Endodermal cell (in vitro differentiated cells): ENCODE measurements at regions not wholly inside any gene's neighbourhood (a gene's known extent, or its start where the extent isn't known, plus 50 kb on each side); places are given as distances from the start of the nearest gene placed in this dataset.

Experiments used
- DNase-seq: peaks from one replicate; pipeline ENCODE4 v3.0.0-alpha.2; 2017
- H3K27ac ChIP-seq: 2 replicates; pipeline ENCODE4 v1.5.1; 2013; ENCODE audit warnings: mild to moderate bottlenecking, low read depth, low read length, moderate library complexity
- H3K27me3 ChIP-seq: 2 replicates; pipeline ENCODE4 v1.6.1; 2013; ENCODE audit warnings: mild to moderate bottlenecking, low read length, moderate library complexity; ENCODE audit not compliant: insufficient read depth, control insufficient read depth, poor library complexity, severe bottlenecking
- H3K36me3 ChIP-seq: 2 replicates; pipeline ENCODE4 v1.7.0; 2013; ENCODE audit warnings: mild to moderate bottlenecking, low read length, moderate library complexity; ENCODE audit not compliant: control insufficient read depth, insufficient read depth
- H3K4me1 ChIP-seq: one replicate; pipeline ENCODE4 v1.7.0; 2013; ENCODE audit warnings: low read length; ENCODE audit not compliant: control insufficient read depth, insufficient read depth
- H3K4me3 ChIP-seq: 2 replicates; pipeline ENCODE4 v1.5.1; 2013; ENCODE audit warnings: mild to moderate bottlenecking, low read length, moderate library complexity
- H3K9ac ChIP-seq: 2 replicates; pipeline ENCODE4 v1.6.1; 2013; ENCODE audit warnings: mild to moderate bottlenecking, low read length, moderate library complexity; ENCODE audit not compliant: poor library complexity, severe bottlenecking; ENCODE audit errors: extremely low read depth
- H3K9me3 ChIP-seq: 2 replicates; pipeline ENCODE4 v1.6.1; 2013; ENCODE audit warnings: mild to moderate bottlenecking, low read length, moderate library complexity; ENCODE audit not compliant: control insufficient read depth
- H3K27ac Mint-ChIP-seq: 2 replicates; pipeline ENCODE4 v1.8.0; 2020; ENCODE audit warnings: mixed read lengths
- H3K27me3 Mint-ChIP-seq: 2 replicates; pipeline ENCODE4 v1.8.0; 2021; ENCODE audit warnings: mild to moderate bottlenecking, mixed read lengths; ENCODE audit not compliant: insufficient read depth
- H3K36me3 Mint-ChIP-seq: 2 replicates; pipeline ENCODE4 v1.8.0; 2020; ENCODE audit warnings: low read depth, mixed read lengths
- H3K4me1 Mint-ChIP-seq: 2 replicates; pipeline ENCODE4 v1.8.0; 2020; ENCODE audit warnings: mixed read lengths
- H3K4me3 Mint-ChIP-seq: 2 replicates; pipeline ENCODE4 v1.8.0; 2020; ENCODE audit warnings: mild to moderate bottlenecking, moderate library complexity, mixed read lengths
- H3K9me3 Mint-ChIP-seq: 2 replicates; pipeline ENCODE4 v1.8.0; 2020; ENCODE audit warnings: mild to moderate bottlenecking, mixed read lengths
- WGBS, 2 experiments: methylation state at CpG; one replicate each; pipeline versions ENCODE4 v1.1.5 to v1.1.7; 2013; ENCODE audit warnings: missing lambda C conversion rate in 2 of 2, mixed read lengths in 1 of 2; ENCODE audit not compliant: insufficient coverage in 1 of 2, insufficient read length in 1 of 2; 5-methylcytosine and 5-hydroxymethylcytosine counted together
- TF ChIP-seq, protein P1 (sequence below): fragments of 200-600 bp; sonication (generic); conservative IDR thresholded peaks from 2 replicates; pipeline ENCODE4 v1.5.0; 2021; ENCODE audit warnings: antibody characterized with exemption, mild to moderate bottlenecking

DNA sequence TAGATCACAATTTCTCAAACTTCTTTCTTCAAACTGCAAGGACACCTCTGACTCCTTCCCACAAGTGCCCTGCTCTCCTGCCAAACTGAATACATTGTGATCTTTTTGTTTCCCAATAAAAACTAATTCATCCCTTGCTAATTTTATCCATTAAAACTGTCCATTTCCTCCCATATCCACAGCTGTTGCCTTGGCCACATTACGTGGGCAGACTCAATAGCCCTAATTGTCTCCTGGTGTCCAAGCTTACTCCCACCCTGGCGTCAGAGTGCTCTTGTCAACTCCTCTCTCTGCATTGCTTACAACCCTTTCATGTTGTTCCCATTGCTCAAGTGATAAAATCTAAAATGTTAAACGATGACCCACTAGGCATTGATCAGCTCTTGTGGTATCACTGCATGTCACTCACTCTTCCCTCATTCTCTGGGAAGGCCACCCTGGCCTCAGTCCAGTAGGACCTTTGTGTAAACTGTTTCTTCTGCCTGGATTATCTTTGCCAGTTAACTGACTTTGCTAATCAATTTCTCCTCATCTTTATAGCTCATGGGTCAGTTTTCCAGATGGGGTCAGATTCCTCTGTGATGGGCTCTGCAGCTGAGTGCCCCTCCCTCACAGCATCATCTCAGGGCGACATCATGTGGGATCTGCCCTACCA, 525.0 kb downstream of the SLC4A3 start:
- TF ChIP-seq, protein P1, sequence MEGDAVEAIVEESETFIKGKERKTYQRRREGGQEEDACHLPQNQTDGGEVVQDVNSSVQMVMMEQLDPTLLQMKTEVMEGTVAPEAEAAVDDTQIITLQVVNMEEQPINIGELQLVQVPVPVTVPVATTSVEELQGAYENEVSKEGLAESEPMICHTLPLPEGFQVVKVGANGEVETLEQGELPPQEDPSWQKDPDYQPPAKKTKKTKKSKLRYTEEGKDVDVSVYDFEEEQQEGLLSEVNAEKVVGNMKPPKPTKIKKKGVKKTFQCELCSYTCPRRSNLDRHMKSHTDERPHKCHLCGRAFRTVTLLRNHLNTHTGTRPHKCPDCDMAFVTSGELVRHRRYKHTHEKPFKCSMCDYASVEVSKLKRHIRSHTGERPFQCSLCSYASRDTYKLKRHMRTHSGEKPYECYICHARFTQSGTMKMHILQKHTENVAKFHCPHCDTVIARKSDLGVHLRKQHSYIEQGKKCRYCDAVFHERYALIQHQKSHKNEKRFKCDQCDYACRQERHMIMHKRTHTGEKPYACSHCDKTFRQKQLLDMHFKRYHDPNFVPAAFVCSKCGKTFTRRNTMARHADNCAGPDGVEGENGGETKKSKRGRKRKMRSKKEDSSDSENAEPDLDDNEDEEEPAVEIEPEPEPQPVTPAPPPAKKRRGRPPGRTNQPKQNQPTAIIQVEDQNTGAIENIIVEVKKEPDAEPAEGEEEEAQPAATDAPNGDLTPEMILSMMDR: no peak
- Mint-ChIP-seq H3K4me3 (no peak overlapping the region), H3K27ac (no peak overlapping the region), H3K9me3 (no peaks in the 10 kb centered on the region), H3K27me3 (peaks cover 2% of the 10 kb centered on the region), H3K4me1 (peaks cover 7% of the 10 kb centered on the region), H3K36me3 (no peaks in the 10 kb centered on the region)
- DNase-seq: no peak
- Histone ChIP-seq H3K9me3 (no peaks in the 10 kb centered on the region), H3K4me3 (no peak overlapping the region), H3K27ac (no peak overlapping the region), H3K36me3 (no peaks in the 10 kb centered on the region), H3K4me1 (no peaks in the 10 kb centered on the region), H3K9ac (no peak overlapping the region), H3K27me3 (no peaks in the 10 kb centered on the region)
- 87 to 90% methylated on average over 3 to 4 of the region's 4 CpGs for WGBS, 2 experiments

DNA sequence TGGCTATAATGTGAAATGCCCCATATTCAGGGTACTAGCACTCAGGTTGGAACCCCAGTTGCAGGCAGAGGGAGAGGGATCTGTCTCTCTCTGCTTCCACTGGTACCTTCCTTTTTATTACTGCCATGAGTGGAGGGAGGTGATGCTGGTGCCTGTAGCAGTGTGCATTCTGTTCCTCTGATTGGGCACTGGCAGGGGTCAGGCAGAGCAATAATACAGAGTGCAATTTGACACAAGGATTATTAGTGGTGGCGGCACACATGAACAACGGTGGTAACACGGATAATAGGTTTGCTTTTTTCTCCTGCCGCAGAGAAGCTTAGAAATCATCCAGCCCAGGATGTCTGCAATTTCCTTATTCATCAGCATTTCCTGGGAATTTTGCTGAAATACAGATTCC, 525.7 kb downstream of the SLC4A3 start:
- H3K27me3 Mint-ChIP-seq: peaks cover 2% of the 10 kb centered on the region
- TF ChIP-seq, protein P1: no peak
- WGBS, 2 experiments: 95 to 96% methylated on average over 4 of the region's 4 CpGs
- Histone ChIP-seq H3K36me3 (no peaks in the 10 kb centered on the region), H3K4me3 (no peak overlapping the region), H3K9ac (no peak overlapping the region), H3K4me1 (no peaks in the 10 kb centered on the region), H3K27ac (no peak overlapping the region), H3K27me3 (no peaks in the 10 kb centered on the region), H3K9me3 (no peaks in the 10 kb centered on the region)
- H3K4me1 Mint-ChIP-seq: peaks cover 9% of the 10 kb centered on the region
- no peak overlapping the region for H3K27ac Mint-ChIP-seq
- no peaks in the 10 kb centered on the region for H3K9me3 Mint-ChIP-seq
- H3K36me3 Mint-ChIP-seq: no peaks in the 10 kb centered on the region
- DNase-seq: no peak
- H3K4me3 Mint-ChIP-seq: no peak overlapping the region

DNA sequence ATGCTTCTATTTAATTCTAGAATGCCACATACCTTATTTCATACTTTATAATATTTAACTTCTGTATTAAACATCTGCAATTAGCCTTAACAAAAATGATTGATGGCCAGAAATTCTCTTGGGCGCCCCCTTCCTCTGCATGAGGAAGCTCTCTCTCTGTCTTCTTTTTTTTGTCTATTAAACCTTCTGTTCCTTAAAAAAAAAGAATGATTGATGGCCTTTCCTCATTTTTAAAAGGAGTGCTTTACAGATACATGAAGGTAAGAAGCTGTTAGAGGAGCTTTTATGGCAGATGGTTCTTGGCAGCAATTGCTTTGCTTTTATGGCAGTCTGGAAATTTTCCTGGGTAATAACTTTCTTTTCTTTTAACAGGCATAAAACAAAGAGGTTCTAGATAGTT, 526.9 kb downstream of the SLC4A3 start:
- Mint-ChIP-seq H3K36me3 (no peaks in the 10 kb centered on the region), H3K4me1 (peaks cover 12% of the 10 kb centered on the region), H3K4me3 (no peak overlapping the region), H3K27me3 (peaks cover 2% of the 10 kb centered on the region), H3K27ac (no peak overlapping the region), H3K9me3 (no peaks in the 10 kb centered on the region)
- Histone ChIP-seq H3K9me3 (no peaks in the 10 kb centered on the region), H3K4me1 (no peaks in the 10 kb centered on the region), H3K27me3 (no peaks in the 10 kb centered on the region), H3K27ac (no peak overlapping the region), H3K36me3 (no peaks in the 10 kb centered on the region), H3K4me3 (no peak overlapping the region), H3K9ac (no peak overlapping the region)
- no peak for DNase-seq
- WGBS, 2 experiments: 86% methylated on average over 1 of the region's 1 CpG; no CpG with 5 or more reads in 1 of the 2 experiments
- TF ChIP-seq, protein P1: peak; percentile 73
